ENCODE measurements at regions not wholly inside any gene's neighbourhood (a gene's known extent, or its start where the extent isn't known, plus 50 kb on each side); places are given as distances from the start of the nearest gene placed in this dataset.
"Not testable (repeated sequence)": the region's sequence is repeated elsewhere in the genome, so short reads cannot be mapped to it uniquely, and the experiment has no call there.

- Histone ChIP-seq H3K9me3 (no peaks in the 10 kb centered on the region), H3K36me3 (no peaks in the 10 kb centered on the region), H3K4me1 (peaks cover 0 to 1% (median under 1%) of the 10 kb centered on the region in 4 donors), H3K4me3 (no peak overlapping the region), H3K27ac (no peak overlapping the region), H3K27me3 (no peaks in the 10 kb centered on the region)
- no peak for DNase-seq
- intact Hi-C loops (cut with DNase I; ENCODE audit: low total_unique reads) = no loop called here
- 73 to 79% (median 76%) methylated on average over 3 of the region's 3 CpGs for WGBS, 5 donors
- no peak for TF ChIP-seq CTCF (IDR thresholded peaks at IDR 0.05)
- TF ChIP-seq POLR2AphosphoS5 (IDR thresholded peaks at IDR 0.05) = no peak
- TF ChIP-seq EP300 (IDR thresholded peaks at IDR 0.05) = no peak
- no peak for TF ChIP-seq POLR2A (IDR thresholded peaks at IDR 0.05)
Observed at GRCh38 chr5:89320421-89321277, 437.7 kb upstream of the MEF2C start.

- H3K27ac ChIP-seq; DNase-seq; H3K4me3 ChIP-seq; H3K27me3 ChIP-seq; intact Hi-C loops (cut with DNase I; ENCODE audit: low total_unique reads); H3K36me3 ChIP-seq; H3K9me3 ChIP-seq: not testable (repeated sequence)
- WGBS, 5 donors = 92 to 96% (median 93%) methylated on average over 20 of the region's 20 CpGs
- H3K4me1 ChIP-seq = peaks cover 0 to 23% (median 8%) of the 10 kb centered on the region in 4 donors
Observed at GRCh38 chr5:89317838-89318237, 434.9 kb upstream of the MEF2C start.

GRCh38 chr5:89315286-89316100 is 432.5 kb upstream of the MEF2C start:
- no peak overlapping the region for H3K4me3 ChIP-seq
- TF ChIP-seq EP300 (IDR thresholded peaks at IDR 0.05) (no peak), POLR2AphosphoS5 (IDR thresholded peaks at IDR 0.05) (peak in 1 of 3 donors; percentile 11)
- H3K27ac ChIP-seq = peak overlapping the region in 1 of 5 donors; percentile 58
- WGBS, 5 donors = 40 to 58% (median 51%) methylated on average over 12 of the region's 12 CpGs
- H3K9me3 ChIP-seq = no peaks in the 10 kb centered on the region
- peaks cover 0 to 23% (median 8%) of the 10 kb centered on the region in 4 donors for H3K4me1 ChIP-seq
- H3K36me3 ChIP-seq = no peaks in the 10 kb centered on the region
- intact Hi-C loops (cut with DNase I; ENCODE audit: low total_unique reads) = no loop called here
- no peaks in the 10 kb centered on the region for H3K27me3 ChIP-seq
- peak in 1 of 2 donors; percentile 53 for DNase-seq

- Histone ChIP-seq H3K27ac (peak overlapping the region in 2 of 5 donors; percentile 38 to 58), H3K4me3 (no peak overlapping the region), H3K9me3 (no peaks in the 10 kb centered on the region), H3K27me3 (no peaks in the 10 kb centered on the region), H3K36me3 (no peaks in the 10 kb centered on the region), H3K4me1 (peaks cover 0 to 23% (median 8%) of the 10 kb centered on the region in 4 donors)
- peak in 1 of 2 donors; percentile 52 for DNase-seq
- intact Hi-C loops (cut with DNase I; ENCODE audit: low total_unique reads) = no loop called here
- TF ChIP-seq EP300 (IDR thresholded peaks at IDR 0.05) (no peak), POLR2A (IDR thresholded peaks at IDR 0.05) (no peak), POLR2AphosphoS5 (IDR thresholded peaks at IDR 0.05) (no peak), CTCF (IDR thresholded peaks at IDR 0.05) (no peak)
- WGBS, 5 donors = 32 to 35% (median 34%) methylated on average over 3 of the region's 3 CpGs
Observed at GRCh38 chr5:89313804-89314588, 431.0 kb upstream of the MEF2C start.

- Histone ChIP-seq H3K9me3 (no peaks in the 10 kb centered on the region), H3K36me3 (no peaks in the 10 kb centered on the region), H3K27ac (no peak overlapping the region), H3K4me1 (peaks cover 0 to 23% (median 8%) of the 10 kb centered on the region in 4 donors), H3K4me3 (no peak overlapping the region), H3K27me3 (no peaks in the 10 kb centered on the region)
- TF ChIP-seq POLR2A (IDR thresholded peaks at IDR 0.05) (no peak), POLR2AphosphoS5 (IDR thresholded peaks at IDR 0.05) (peak in 1 of 3 donors; percentile 25)
- intact Hi-C loops (cut with DNase I; ENCODE audit: low total_unique reads) = no loop called here
- no peak for DNase-seq
- 17 to 41% (median 24%) methylated on average over 2 of the region's 2 CpGs for WGBS, 5 donors
Observed at GRCh38 chr5:89313044-89313443, 430.1 kb upstream of the MEF2C start.

Data from stomach (tissue), 8 donors.